PC-9 (cell line): ENCODE measurements at regions not wholly inside any gene's neighbourhood (a gene's known extent, or its start where the extent isn't known, plus 50 kb on each side); places are given as distances from the start of the nearest gene placed in this dataset.

ENCODE experiments used
- EZH2 ChIP-seq: fragments of 200-600 bp; sonication (generic); IDR thresholded peaks from 2 replicates; pipeline ENCODE4 v1.8.0; 2017; ENCODE audit warnings: antibody characterized with exemption, low read depth
- TF ChIP-seq, protein P1 (sequence below): fragments of 200-600 bp; sonication (generic); conservative IDR thresholded peaks from 2 replicates; pipeline ENCODE4 v1.6.1; 2017; ENCODE audit warnings: mixed run types, antibody characterized with exemption, mild to moderate bottlenecking, moderate library complexity

DNA sequence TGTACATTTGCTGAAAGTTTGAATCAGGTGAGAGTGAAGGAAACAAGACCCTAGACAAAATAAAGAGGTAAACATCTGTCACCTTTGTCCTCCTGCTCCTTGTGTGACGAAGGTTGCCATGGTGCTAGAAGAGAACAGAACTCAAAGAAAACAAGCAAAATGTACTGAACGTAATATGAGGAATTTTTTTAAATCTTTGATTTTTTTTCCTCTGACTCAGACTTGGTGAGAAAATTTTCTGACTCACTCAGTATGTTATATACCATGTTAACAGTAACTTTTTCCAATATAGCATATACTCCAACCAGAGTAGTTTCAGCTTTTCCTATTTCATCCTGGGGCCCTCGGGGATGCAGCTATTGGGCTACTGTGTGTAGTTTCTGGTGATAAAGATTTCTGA is 2114.6 kb upstream of the PIK3C3 start:
- TF ChIP-seq, protein P1, sequence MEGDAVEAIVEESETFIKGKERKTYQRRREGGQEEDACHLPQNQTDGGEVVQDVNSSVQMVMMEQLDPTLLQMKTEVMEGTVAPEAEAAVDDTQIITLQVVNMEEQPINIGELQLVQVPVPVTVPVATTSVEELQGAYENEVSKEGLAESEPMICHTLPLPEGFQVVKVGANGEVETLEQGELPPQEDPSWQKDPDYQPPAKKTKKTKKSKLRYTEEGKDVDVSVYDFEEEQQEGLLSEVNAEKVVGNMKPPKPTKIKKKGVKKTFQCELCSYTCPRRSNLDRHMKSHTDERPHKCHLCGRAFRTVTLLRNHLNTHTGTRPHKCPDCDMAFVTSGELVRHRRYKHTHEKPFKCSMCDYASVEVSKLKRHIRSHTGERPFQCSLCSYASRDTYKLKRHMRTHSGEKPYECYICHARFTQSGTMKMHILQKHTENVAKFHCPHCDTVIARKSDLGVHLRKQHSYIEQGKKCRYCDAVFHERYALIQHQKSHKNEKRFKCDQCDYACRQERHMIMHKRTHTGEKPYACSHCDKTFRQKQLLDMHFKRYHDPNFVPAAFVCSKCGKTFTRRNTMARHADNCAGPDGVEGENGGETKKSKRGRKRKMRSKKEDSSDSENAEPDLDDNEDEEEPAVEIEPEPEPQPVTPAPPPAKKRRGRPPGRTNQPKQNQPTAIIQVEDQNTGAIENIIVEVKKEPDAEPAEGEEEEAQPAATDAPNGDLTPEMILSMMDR: no peak
- no peak for TF ChIP-seq EZH2
